ENCODE measurements at regions not wholly inside any gene's neighbourhood (a gene's known extent, or its start where the extent isn't known, plus 50 kb on each side); places are given as distances from the start of the nearest gene placed in this dataset.

DNA sequence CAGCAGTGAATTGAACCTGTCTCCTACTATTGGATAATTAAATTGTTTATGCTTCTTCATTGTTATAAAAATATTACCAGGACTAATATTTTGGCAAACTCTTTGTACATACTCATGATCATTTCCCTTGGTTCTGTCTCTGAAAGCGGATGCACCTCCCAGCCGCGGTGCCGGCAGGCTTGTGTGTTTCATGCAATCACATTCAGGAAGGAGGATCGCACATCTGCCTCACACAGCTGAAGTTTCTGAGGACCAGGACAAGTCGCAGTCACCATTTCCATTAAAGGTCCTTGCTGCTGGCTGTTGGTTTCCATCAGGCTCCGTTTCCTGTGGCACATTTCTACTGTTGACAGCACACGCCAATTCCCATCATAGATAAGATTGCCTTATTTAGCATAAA is 117.8 kb upstream of the SHH start:
- H3K27me3 ChIP-seq (ENCODE audit: low read depth): no peaks in the 10 kb centered on the region
- no peak overlapping the region for H3K4me3 ChIP-seq
- no peak for ATAC-seq
- intact Hi-C loops (cut with DNase I): no loop called here
- H3K4me1 ChIP-seq: no peaks in the 10 kb centered on the region
- TF ChIP-seq, protein P1, sequence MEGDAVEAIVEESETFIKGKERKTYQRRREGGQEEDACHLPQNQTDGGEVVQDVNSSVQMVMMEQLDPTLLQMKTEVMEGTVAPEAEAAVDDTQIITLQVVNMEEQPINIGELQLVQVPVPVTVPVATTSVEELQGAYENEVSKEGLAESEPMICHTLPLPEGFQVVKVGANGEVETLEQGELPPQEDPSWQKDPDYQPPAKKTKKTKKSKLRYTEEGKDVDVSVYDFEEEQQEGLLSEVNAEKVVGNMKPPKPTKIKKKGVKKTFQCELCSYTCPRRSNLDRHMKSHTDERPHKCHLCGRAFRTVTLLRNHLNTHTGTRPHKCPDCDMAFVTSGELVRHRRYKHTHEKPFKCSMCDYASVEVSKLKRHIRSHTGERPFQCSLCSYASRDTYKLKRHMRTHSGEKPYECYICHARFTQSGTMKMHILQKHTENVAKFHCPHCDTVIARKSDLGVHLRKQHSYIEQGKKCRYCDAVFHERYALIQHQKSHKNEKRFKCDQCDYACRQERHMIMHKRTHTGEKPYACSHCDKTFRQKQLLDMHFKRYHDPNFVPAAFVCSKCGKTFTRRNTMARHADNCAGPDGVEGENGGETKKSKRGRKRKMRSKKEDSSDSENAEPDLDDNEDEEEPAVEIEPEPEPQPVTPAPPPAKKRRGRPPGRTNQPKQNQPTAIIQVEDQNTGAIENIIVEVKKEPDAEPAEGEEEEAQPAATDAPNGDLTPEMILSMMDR (IDR thresholded peaks at IDR 0.05): no peak
- DNase-seq: no peak
- no peak overlapping the region for H3K27ac ChIP-seq
- H3K9me3 ChIP-seq: no peaks in the 10 kb centered on the region
- H3K36me3 ChIP-seq: no peaks in the 10 kb centered on the region

DNA sequence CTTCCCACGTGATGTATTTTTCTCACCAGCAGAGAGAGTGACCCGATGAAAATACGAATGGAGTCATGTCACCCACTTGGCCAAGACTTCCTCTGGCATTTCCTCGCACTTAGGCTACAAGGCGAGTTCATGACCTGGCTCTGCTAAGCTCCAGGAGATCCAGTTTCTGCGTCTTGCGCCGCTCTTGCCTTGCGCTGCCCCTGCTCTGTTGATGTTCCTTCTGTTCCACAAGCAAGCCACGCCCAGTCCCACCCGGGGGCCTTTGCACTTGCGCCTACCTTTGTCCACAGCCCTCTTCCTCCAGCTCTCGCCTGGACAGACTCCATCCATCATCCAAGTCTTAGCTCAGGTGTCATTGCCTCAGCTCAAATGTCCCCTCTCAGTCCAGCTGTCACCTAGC is 116.3 kb upstream of the SHH start:
- Histone ChIP-seq H3K4me1 (no peaks in the 10 kb centered on the region), H3K4me3 (no peak overlapping the region), H3K9me3 (no peaks in the 10 kb centered on the region), H3K36me3 (no peaks in the 10 kb centered on the region), H3K27ac (no peak overlapping the region), H3K27me3 (ENCODE audit: low read depth) (no peaks in the 10 kb centered on the region)
- ATAC-seq (no peak), DNase-seq (no peak)
- TF ChIP-seq, protein P1 (IDR thresholded peaks at IDR 0.05): no peak
- intact Hi-C loops (cut with DNase I): no loop called here

DNA sequence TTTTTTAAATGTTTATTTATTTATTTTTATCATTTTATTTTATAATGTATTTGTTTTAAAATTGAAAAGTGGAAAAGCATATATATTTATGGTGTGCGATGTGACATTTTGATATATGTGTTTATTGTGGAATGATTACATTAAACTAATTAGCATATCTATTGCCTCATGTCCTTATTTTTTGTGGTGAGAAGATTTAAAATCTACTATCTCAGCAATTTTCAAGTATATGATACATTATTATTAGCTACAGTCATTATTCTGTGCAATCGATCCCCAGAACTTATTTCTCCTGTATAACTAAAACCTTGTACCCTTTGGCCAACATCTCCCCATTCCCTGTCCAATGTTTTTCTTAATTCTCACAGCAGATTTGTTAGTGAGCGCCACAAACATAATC is 115.6 kb upstream of the SHH start:
- H3K36me3 ChIP-seq: no peaks in the 10 kb centered on the region
- H3K4me1 ChIP-seq: no peaks in the 10 kb centered on the region
- H3K4me3 ChIP-seq: no peak overlapping the region
- no peak for ATAC-seq
- TF ChIP-seq, protein P1 (IDR thresholded peaks at IDR 0.05): no peak
- no peak for DNase-seq
- intact Hi-C loops (cut with DNase I): no loop called here
- H3K27me3 ChIP-seq (ENCODE audit: low read depth): no peaks in the 10 kb centered on the region
- no peaks in the 10 kb centered on the region for H3K9me3 ChIP-seq
- H3K27ac ChIP-seq: no peak overlapping the region

DNA sequence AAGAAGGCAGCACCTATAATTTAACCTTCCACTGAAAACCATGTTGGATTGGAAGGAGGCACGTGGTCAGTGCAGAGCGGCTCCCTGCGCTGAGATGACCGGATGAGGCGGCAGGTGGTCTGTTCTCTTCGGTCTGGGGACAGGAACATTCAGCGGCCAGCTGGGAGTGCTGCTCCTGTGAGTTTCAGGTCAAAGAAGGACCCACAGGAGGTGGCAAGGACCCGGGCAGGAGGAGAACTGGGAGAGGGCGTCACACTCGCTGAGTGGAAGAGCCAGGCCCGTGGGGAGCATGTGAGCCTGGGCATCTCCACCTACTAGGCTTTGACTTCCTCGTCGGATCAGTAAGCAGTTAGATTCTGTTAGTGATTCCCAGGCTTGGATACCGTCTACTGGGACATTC is 113.4 kb upstream of the SHH start:
- no peak overlapping the region for H3K4me3 ChIP-seq
- H3K4me1 ChIP-seq: no peaks in the 10 kb centered on the region
- no peak overlapping the region for H3K27ac ChIP-seq
- no peak for DNase-seq
- no peaks in the 10 kb centered on the region for H3K9me3 ChIP-seq
- intact Hi-C loops (cut with DNase I): no loop called here
- no peaks in the 10 kb centered on the region for H3K27me3 ChIP-seq (ENCODE audit: low read depth)
- no peak for ATAC-seq
- H3K36me3 ChIP-seq: no peaks in the 10 kb centered on the region
- TF ChIP-seq, protein P1 (IDR thresholded peaks at IDR 0.05): no peak

DNA sequence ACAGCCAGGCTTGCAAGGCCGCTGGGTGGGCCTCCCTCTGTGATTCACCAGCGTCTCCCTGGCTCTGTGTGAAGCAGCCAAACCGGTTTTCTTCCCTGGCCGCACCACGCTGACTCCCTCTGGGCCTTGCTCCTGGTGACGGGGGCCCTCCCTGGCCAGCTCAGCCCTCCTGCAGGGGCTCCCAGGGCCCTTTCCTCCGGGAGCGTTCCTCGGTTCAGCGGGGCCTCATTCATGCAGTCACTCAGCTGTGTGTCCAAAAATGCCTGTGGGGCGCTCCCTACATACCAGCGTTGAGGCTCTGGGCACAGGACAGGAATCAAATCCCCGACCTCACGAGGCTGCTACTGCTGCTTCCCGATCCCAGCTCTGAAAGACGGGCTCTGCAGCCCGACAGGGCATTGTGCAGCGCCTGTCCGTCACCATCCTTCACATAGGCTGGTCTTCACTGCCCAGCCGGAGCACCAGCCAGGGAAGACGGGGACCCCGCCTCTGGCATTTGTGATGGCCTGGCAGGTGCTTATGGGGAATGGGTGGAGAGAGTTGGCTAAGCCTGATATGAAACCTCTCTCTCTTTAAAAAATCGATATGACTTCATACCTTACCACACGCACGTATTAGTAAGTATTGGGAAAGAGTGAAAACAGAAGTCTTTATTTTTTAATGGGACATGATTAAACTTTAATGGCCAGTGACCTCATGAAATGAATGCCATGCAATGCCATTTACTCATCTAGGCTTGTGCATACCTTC is 110.0 kb upstream of the SHH start:
- ATAC-seq: peak; percentile 81 to 90

More for the DNA sequence above, 110.0 kb upstream of the SHH start:
- TF ChIP-seq, protein P1 (IDR thresholded peaks at IDR 0.05): no peak
- Histone ChIP-seq H3K9me3 (no peaks in the 10 kb centered on the region), H3K4me3 (no peak overlapping the region), H3K27ac (no peak overlapping the region), H3K36me3 (no peaks in the 10 kb centered on the region), H3K4me1 (peaks cover 13% of the 10 kb centered on the region), H3K27me3 (ENCODE audit: low read depth) (no peaks in the 10 kb centered on the region)
- DNase-seq: peak; percentile 75
- intact Hi-C loops (cut with DNase I): no loop called here

Measured in lower lobe of right lung (tissue), 2 donors.